Mesenchymal stem cell (in vitro differentiated cells and primary cell): ENCODE measurements at regions not wholly inside any gene's neighbourhood (a gene's known extent, or its start where the extent isn't known, plus 50 kb on each side); places are given as distances from the start of the nearest gene placed in this dataset.

Experiments
- DNase-seq: peaks from one replicate; pipeline ENCODE4 v3.0.0-alpha.2; 2013
- H2AFZ ChIP-seq: one replicate; pipeline ENCODE4 v1.6.1; 2013; ENCODE audit warnings: low read depth, mild to moderate bottlenecking, control low read depth, inconsistent platforms, low read length, moderate library complexity
- H2AK5ac ChIP-seq: 2 replicates; pipeline ENCODE4 v1.6.1; 2013; ENCODE audit warnings: low read length, moderate library complexity, mild to moderate bottlenecking, inconsistent platforms; ENCODE audit not compliant: severe bottlenecking
- H2BK120ac ChIP-seq: one replicate; pipeline ENCODE4 v1.6.1; 2013; ENCODE audit warnings: low read depth, mild to moderate bottlenecking, inconsistent platforms, low read length, moderate library complexity
- H2BK12ac ChIP-seq, 2 experiments: one replicate each; pipeline ENCODE4 v1.6.1; 2013; ENCODE audit warnings: inconsistent platforms in 2 of 2, low read length in 2 of 2, mild to moderate bottlenecking in 2 of 2, moderate library complexity in 2 of 2, control low read depth in 1 of 2
- H2BK15ac ChIP-seq: one replicate; pipeline ENCODE4 v1.6.1; 2013; ENCODE audit warnings: mild to moderate bottlenecking, low read depth, inconsistent platforms; ENCODE audit not compliant: poor library complexity, severe bottlenecking
- H2BK5ac ChIP-seq: 2 replicates; pipeline ENCODE4 v1.6.1; 2013; ENCODE audit warnings: low read depth, mild to moderate bottlenecking, low read length, control low read depth, inconsistent platforms; ENCODE audit not compliant: poor library complexity, severe bottlenecking
- H3K14ac ChIP-seq, 2 experiments: one replicate each; pipeline ENCODE4 v1.6.1; 2013; ENCODE audit warnings: inconsistent platforms in 2 of 2, low read length in 2 of 2, control low read depth in 1 of 2, mild to moderate bottlenecking in 1 of 2, moderate library complexity in 1 of 2
- H3K18ac ChIP-seq, 2 experiments: one replicate each; pipeline ENCODE4 v1.6.1; 2013; ENCODE audit warnings: inconsistent platforms in 2 of 2, low read length in 2 of 2, control low read depth in 1 of 2, low read depth in 1 of 2, mild to moderate bottlenecking in 1 of 2
- H3K23ac ChIP-seq, 2 experiments: one replicate each; pipeline ENCODE4 v1.6.1; 2013; ENCODE audit warnings: inconsistent platforms in 2 of 2, low read length in 2 of 2, mild to moderate bottlenecking in 2 of 2, moderate library complexity in 2 of 2, control low read depth in 1 of 2
- H3K27ac ChIP-seq: 2 replicates; pipeline ENCODE4 v1.5.1; 2013; ENCODE audit warnings: mild to moderate bottlenecking, moderate library complexity, low read length, control low read depth, inconsistent platforms; ENCODE audit not compliant: poor library complexity, severe bottlenecking
- H3K27me3 ChIP-seq, 2 experiments: 2 replicates each; pipeline versions ENCODE4 v1.6.1 to v1.7.0; 2013; ENCODE audit warnings: low read length in 2 of 2, mild to moderate bottlenecking in 2 of 2, moderate library complexity in 2 of 2, control low read depth in 1 of 2, inconsistent platforms in 1 of 2; ENCODE audit not compliant: control insufficient read depth in 1 of 2, insufficient read depth in 1 of 2
- H3K36me3 ChIP-seq, 2 experiments: 2 replicates each; pipeline versions ENCODE4 v1.6.1 to v1.7.0; 2013; ENCODE audit warnings: low read length in 2 of 2, control low read depth in 1 of 2, inconsistent platforms in 1 of 2, low read depth in 1 of 2, mild to moderate bottlenecking in 1 of 2; ENCODE audit not compliant: insufficient read depth in 2 of 2, control insufficient read depth in 1 of 2
- H3K4ac ChIP-seq, 2 experiments: one replicate each; pipeline ENCODE4 v1.6.1; 2013; ENCODE audit warnings: inconsistent platforms in 2 of 2, low read length in 2 of 2, mild to moderate bottlenecking in 2 of 2, moderate library complexity in 2 of 2, control low read depth in 1 of 2, low read depth in 1 of 2
- H3K4me1 ChIP-seq: 2 replicates; pipeline ENCODE4 v1.6.1; 2013; ENCODE audit warnings: low read depth, low read length, control low read depth; ENCODE audit not compliant: control insufficient read depth, insufficient read depth
- H3K4me2 ChIP-seq: 2 replicates; pipeline ENCODE4 v1.6.1; 2013; ENCODE audit warnings: low read length, mild to moderate bottlenecking, inconsistent platforms; ENCODE audit not compliant: poor library complexity, severe bottlenecking
- H3K4me3 ChIP-seq, 2 experiments: 2 replicates each; pipeline versions ENCODE4 v1.5.1 to v1.7.0; 2013; ENCODE audit warnings: low read length in 2 of 2, mild to moderate bottlenecking in 2 of 2, control low read depth in 1 of 2, low read depth in 1 of 2; ENCODE audit not compliant: insufficient read depth in 1 of 2
- H3K79me1 ChIP-seq: replicated peaks from 2 replicates; pipeline ENCODE4 v1.6.1; 2013; ENCODE audit warnings: mild to moderate bottlenecking, control low read depth, low read length, inconsistent platforms; ENCODE audit not compliant: poor library complexity, severe bottlenecking
- H3K9ac ChIP-seq: 2 replicates; pipeline ENCODE4 v1.7.0; 2013; ENCODE audit warnings: mild to moderate bottlenecking, low read length, moderate library complexity
- H3K9me3 ChIP-seq: 2 replicates; pipeline ENCODE4 v1.7.0; 2013; ENCODE audit warnings: mild to moderate bottlenecking, low read length; ENCODE audit not compliant: control insufficient read depth
- H4K8ac ChIP-seq: one replicate; pipeline ENCODE4 v1.6.1; 2013; ENCODE audit warnings: inconsistent platforms, mild to moderate bottlenecking, low read length, moderate library complexity
- H4K91ac ChIP-seq: one replicate; pipeline ENCODE4 v1.6.1; 2013; ENCODE audit warnings: mild to moderate bottlenecking, low read length, inconsistent platforms
- WGBS: methylation state at CpG from one replicate; pipeline ENCODE4 v1.1.7; 2013; ENCODE audit warnings: mixed read lengths; 5-methylcytosine and 5-hydroxymethylcytosine counted together

GRCh38 chr13:64540468-64540867 lies 2689.7 kb downstream of the PCDH9 start:
- H4K8ac ChIP-seq, result no peak overlapping the region
- H2BK15ac ChIP-seq, result no peak overlapping the region
- no peak overlapping the region for H3K14ac ChIP-seq
- H3K36me3 ChIP-seq, result no peaks in the 10 kb centered on the region
- H3K23ac ChIP-seq, result no peak overlapping the region
- no peak overlapping the region for H3K18ac ChIP-seq
- no peak overlapping the region for H2AK5ac ChIP-seq
- H3K27ac ChIP-seq, result no peak overlapping the region
- no CpG with 5 or more reads among the region's 2 CpGs for WGBS
- no peak overlapping the region for H2BK120ac ChIP-seq
- H3K4me2 ChIP-seq, result no peak overlapping the region
- H3K79me1 ChIP-seq, result no peaks in the 10 kb centered on the region
- H3K9ac ChIP-seq, result peak overlapping the region; percentile 22
- H3K4me1 ChIP-seq, result no peaks in the 10 kb centered on the region
- H2AFZ ChIP-seq, result no peak overlapping the region
- no peaks in the 10 kb centered on the region for H3K9me3 ChIP-seq
- H3K4ac ChIP-seq, result no peak overlapping the region
- H2BK5ac ChIP-seq, result no peak overlapping the region
- no peak overlapping the region for H4K91ac ChIP-seq
- no peaks in the 10 kb centered on the region for H3K27me3 ChIP-seq
- no peak overlapping the region for H2BK12ac ChIP-seq
- no peak overlapping the region for H3K4me3 ChIP-seq
- no peak for DNase-seq

GRCh38 chr13:64538711-64539110 lies 2691.4 kb downstream of the PCDH9 start:
- Histone ChIP-seq H3K27me3 (no peaks in the 10 kb centered on the region), H4K91ac (no peak overlapping the region), H2BK120ac (no peak overlapping the region), H3K23ac (no peak overlapping the region), H3K4ac (no peak overlapping the region), H3K14ac (no peak overlapping the region), H2BK5ac (no peak overlapping the region), H3K9me3 (no peaks in the 10 kb centered on the region), H4K8ac (no peak overlapping the region), H3K79me1 (no peaks in the 10 kb centered on the region), H3K4me3 (no peak overlapping the region), H2AFZ (no peak overlapping the region), H3K4me1 (no peaks in the 10 kb centered on the region), H2AK5ac (no peak overlapping the region), H3K27ac (no peak overlapping the region), H2BK15ac (no peak overlapping the region), H3K36me3 (no peaks in the 10 kb centered on the region), H2BK12ac (no peak overlapping the region), H3K18ac (no peak overlapping the region), H3K4me2 (no peak overlapping the region), H3K9ac (no peak overlapping the region)
- DNase-seq, result no peak
- no CpG with 5 or more reads among the region's 2 CpGs for WGBS

GRCh38 chr13:64534302-64534701 lies 2695.8 kb downstream of the PCDH9 start:
- Histone ChIP-seq H3K36me3 (no peaks in the 10 kb centered on the region), H3K4me1 (no peaks in the 10 kb centered on the region), H3K27ac (no peak overlapping the region), H3K9me3 (no peaks in the 10 kb centered on the region), H4K8ac (no peak overlapping the region), H3K4me2 (no peak overlapping the region), H4K91ac (no peak overlapping the region), H3K79me1 (no peaks in the 10 kb centered on the region), H2AFZ (no peak overlapping the region), H2BK12ac (no peak overlapping the region), H3K18ac (no peak overlapping the region), H2BK5ac (no peak overlapping the region), H3K23ac (no peak overlapping the region), H3K14ac (no peak overlapping the region), H3K9ac (no peak overlapping the region), H3K4me3 (no peak overlapping the region), H2BK120ac (no peak overlapping the region), H3K4ac (no peak overlapping the region), H2AK5ac (no peak overlapping the region), H2BK15ac (no peak overlapping the region), H3K27me3 (no peaks in the 10 kb centered on the region)
- WGBS, result 82% methylated on average over 2 of the region's 2 CpGs
- DNase-seq, result no peak

DNA sequence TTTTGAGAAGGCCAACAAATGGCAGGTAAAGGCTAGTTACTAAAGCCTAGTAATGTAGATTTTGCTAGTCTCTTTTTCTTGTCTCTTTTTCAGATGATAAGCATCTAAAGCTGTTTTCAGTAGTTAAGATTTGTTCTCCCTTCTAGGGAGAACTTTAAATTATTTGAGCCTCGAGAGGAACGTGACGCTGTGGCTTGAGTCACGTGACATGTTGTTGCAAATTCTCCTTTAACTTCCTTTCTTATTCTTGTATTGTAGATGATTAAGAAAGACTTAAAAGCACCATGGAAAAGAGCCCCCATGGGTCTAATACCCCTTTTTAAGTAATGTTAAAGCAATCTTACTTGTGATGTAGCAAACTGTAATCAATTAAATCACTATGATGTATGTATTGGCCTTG lies 2698.7 kb downstream of the PCDH9 start:
- H3K27ac ChIP-seq, result no peak overlapping the region
- no peak overlapping the region for H3K4me2 ChIP-seq
- H4K91ac ChIP-seq, result no peak overlapping the region
- no peak overlapping the region for H2BK5ac ChIP-seq
- no peak overlapping the region for H2BK12ac ChIP-seq
- no CpG with 5 or more reads among the region's 4 CpGs for WGBS
- no peak overlapping the region for H2BK120ac ChIP-seq
- DNase-seq, result no peak
- H3K9me3 ChIP-seq, result no peaks in the 10 kb centered on the region
- H4K8ac ChIP-seq, result no peak overlapping the region
- no peak overlapping the region for H3K18ac ChIP-seq
- no peak overlapping the region for H2BK15ac ChIP-seq
- no peak overlapping the region for H2AK5ac ChIP-seq
- no peak overlapping the region for H3K4me3 ChIP-seq
- no peak overlapping the region for H3K9ac ChIP-seq
- H3K4me1 ChIP-seq, result no peaks in the 10 kb centered on the region
- no peak overlapping the region for H3K14ac ChIP-seq
- no peak overlapping the region for H3K23ac ChIP-seq
- no peak overlapping the region for H3K4ac ChIP-seq
- no peak overlapping the region for H2AFZ ChIP-seq
- H3K27me3 ChIP-seq, result no peaks in the 10 kb centered on the region
- no peaks in the 10 kb centered on the region for H3K79me1 ChIP-seq
- no peaks in the 10 kb centered on the region for H3K36me3 ChIP-seq
